IMR-90 (cell line): ENCODE measurements at regions not wholly inside any gene's neighbourhood (a gene's known extent, or its start where the extent isn't known, plus 50 kb on each side); places are given as distances from the start of the nearest gene placed in this dataset.

Experiments used
- ATAC-seq: fragments of 200-7000 bp; cut with Tn5 transposase; 2 replicates; pipeline ENCODE4 v1.9.1; 2020; ENCODE audit warnings: low read depth, mild to moderate bottlenecking, moderate library complexity
- BruUV-seq: library from RNA; stranded (reverse); fragments of 400-500 nt; replicated peaks from 2 replicates; lab custom pipeline; 2021; lab: Mats Ljungman, UMichigan
- CTCF ChIA-PET: fragments of 300-600 bp; formaldehyde crosslinking; extraction: SDS; loops from one replicate; lab custom pipeline; 2021; ENCODE audit warnings: antibody characterized with exemption; lab: Yijun Ruan, JAX
- POLR2A ChIA-PET: fragments of 300-600 bp; sonication (Branson Sonifier 250); formaldehyde crosslinking; loops from one replicate; lab custom pipeline; 2022; ENCODE audit warnings: antibody characterized with exemption; ENCODE audit not compliant: unreplicated experiment; lab: Charles Lee
- DNase-seq: peaks from one replicate; pipeline ENCODE4 v3.0.0; 2013
- H2AFZ ChIP-seq: replicated peaks from 2 replicates; pipeline ENCODE3; 2013; ENCODE audit warnings: low read length, mild to moderate bottlenecking; ENCODE audit not compliant: poor library complexity
- H2AK5ac ChIP-seq: 2 replicates; pipeline ENCODE4 v1.6.1; 2013; ENCODE audit warnings: low read depth, low read length, inconsistent platforms
- H2AK9ac ChIP-seq: replicated peaks from 2 replicates; pipeline ENCODE3; 2013; ENCODE audit warnings: mild to moderate bottlenecking, low read depth, low read length, moderate library complexity; ENCODE audit not compliant: poor library complexity
- H2BK120ac ChIP-seq: 2 replicates; pipeline ENCODE4 v1.6.1; 2013; ENCODE audit warnings: low read depth, low read length, inconsistent platforms
- H2BK15ac ChIP-seq: 3 replicates; pipeline ENCODE4 v1.6.1; 2013; ENCODE audit warnings: low read depth, low read length, inconsistent platforms
- H2BK20ac ChIP-seq: 2 replicates; pipeline ENCODE4 v1.6.1; 2013; ENCODE audit warnings: low read depth, mild to moderate bottlenecking, inconsistent platforms, low read length, moderate library complexity
- H2BK5ac ChIP-seq: 2 replicates; pipeline ENCODE4 v1.6.1; 2013; ENCODE audit warnings: mild to moderate bottlenecking, low read depth, low read length, inconsistent platforms; ENCODE audit not compliant: poor library complexity, severe bottlenecking
- H3K14ac ChIP-seq: replicated peaks from 2 replicates; pipeline ENCODE4 v1.6.1; 2013; ENCODE audit warnings: low read depth, low read length, inconsistent platforms
- H3K18ac ChIP-seq: 2 replicates; pipeline ENCODE4 v1.6.1; 2013; ENCODE audit warnings: low read depth, low read length, control low read depth
- H3K23ac ChIP-seq: 2 replicates; pipeline ENCODE4 v1.6.1; 2013; ENCODE audit warnings: low read depth, low read length, inconsistent platforms
- H3K27ac ChIP-seq: 2 replicates; pipeline ENCODE4 v1.5.1; 2013; ENCODE audit warnings: mild to moderate bottlenecking, control low read depth, low read length; ENCODE audit not compliant: insufficient read depth
- H3K27me3 ChIP-seq: 2 replicates; pipeline ENCODE4 v1.6.1; 2013; ENCODE audit warnings: low read length; ENCODE audit not compliant: control insufficient read depth, insufficient read depth
- H3K36me3 ChIP-seq: 2 replicates; pipeline ENCODE4 v1.6.1; 2013; ENCODE audit warnings: low read length, mixed read lengths; ENCODE audit not compliant: control insufficient read depth, insufficient read depth
- H3K4ac ChIP-seq: 2 replicates; pipeline ENCODE4 v1.6.1; 2013; ENCODE audit warnings: low read depth, low read length, inconsistent platforms
- H3K4me1 ChIP-seq: 2 replicates; pipeline ENCODE4 v1.6.1; 2013; ENCODE audit warnings: low read length, mixed read lengths; ENCODE audit not compliant: control insufficient read depth, insufficient read depth
- H3K4me2 ChIP-seq: 2 replicates; pipeline ENCODE4 v1.6.1; 2013; ENCODE audit warnings: low read depth, mild to moderate bottlenecking, control low read depth, low read length, moderate library complexity
- H3K4me3 ChIP-seq: 2 replicates; pipeline ENCODE4 v1.5.1; 2013; ENCODE audit warnings: low read depth, mild to moderate bottlenecking, control low read depth, low read length, moderate library complexity; ENCODE audit not compliant: insufficient read depth
- H3K56ac ChIP-seq: 2 replicates; pipeline ENCODE4 v1.6.1; 2013; ENCODE audit warnings: low read length, inconsistent platforms; ENCODE audit not compliant: insufficient read depth; ENCODE audit errors: extremely low read depth
- H3K79me1 ChIP-seq, 2 experiments: 2 replicates each; pipeline ENCODE4 v1.6.1; 2013; ENCODE audit warnings: low read length in 2 of 2, inconsistent platforms in 1 of 2, low read depth in 1 of 2
- H3K9ac ChIP-seq: 2 replicates; pipeline ENCODE4 v1.6.1; 2013; ENCODE audit warnings: low read depth, low read length, control low read depth
- H3K9me1 ChIP-seq: 2 replicates; pipeline ENCODE4 v1.6.1; 2013; ENCODE audit warnings: low read length, inconsistent platforms; ENCODE audit not compliant: insufficient read depth
- H3K9me3 ChIP-seq: 2 replicates; pipeline ENCODE4 v1.6.1; 2013; ENCODE audit warnings: low read length; ENCODE audit not compliant: control insufficient read depth, insufficient read depth
- H4K20me1 ChIP-seq: 2 replicates; pipeline ENCODE4 v1.6.1; 2013; ENCODE audit warnings: low read length, inconsistent platforms; ENCODE audit not compliant: insufficient read depth
- H4K5ac ChIP-seq: 2 replicates; pipeline ENCODE4 v1.6.1; 2013; ENCODE audit warnings: mild to moderate bottlenecking, low read depth, low read length, control low read depth
- H4K8ac ChIP-seq, 2 experiments: 2 replicates each; pipeline ENCODE4 v1.6.1; 2013; ENCODE audit warnings: low read depth in 2 of 2, low read length in 2 of 2, control low read depth in 1 of 2, inconsistent platforms in 1 of 2
- H4K91ac ChIP-seq: 2 replicates; pipeline ENCODE4 v1.6.1; 2013; ENCODE audit warnings: low read depth, low read length, inconsistent platforms; ENCODE audit not compliant: insufficient read depth
- BHLHE40 ChIP-seq: fragments of 150-350 bp; IDR thresholded peaks from 2 replicates; pipeline ENCODE4 v1.6.1; 2016; ENCODE audit warnings: mild to moderate bottlenecking, low read depth, low read length
- CEBPB ChIP-seq: IDR thresholded peaks from 2 replicates; pipeline ENCODE4 v1.6.1; 2012; ENCODE audit warnings: low read depth, low read length, improper control_type of control experiment
- CHD1 ChIP-seq: IDR thresholded peaks from 2 replicates; pipeline ENCODE4 v1.6.1; 2012; ENCODE audit warnings: low read depth, low read length, improper control_type of control experiment
- ELK1 ChIP-seq: fragments of 150-350 bp; IDR thresholded peaks from 2 replicates; pipeline ENCODE4 v1.6.1; 2016; ENCODE audit warnings: low read depth, mild to moderate bottlenecking, low read length, moderate library complexity, borderline replicate concordance
- FOS ChIP-seq: fragments of 150-350 bp; IDR thresholded peaks from 2 replicates; pipeline ENCODE4 v1.6.1; 2016; ENCODE audit warnings: low read depth, low read length
- MAFK ChIP-seq: IDR thresholded peaks from 2 replicates; pipeline ENCODE4 v1.6.1; 2012; ENCODE audit warnings: low read depth, low read length, improper control_type of control experiment
- MAZ ChIP-seq: IDR thresholded peaks from 2 replicates; pipeline ENCODE4 v1.6.1; 2012; ENCODE audit warnings: low read depth, mild to moderate bottlenecking, low read length, improper control_type of control experiment, moderate library complexity, borderline replicate concordance
- MXI1 ChIP-seq: IDR thresholded peaks from 2 replicates; pipeline ENCODE4 v1.6.1; 2012; ENCODE audit warnings: low read depth, mild to moderate bottlenecking, low read length, moderate library complexity, borderline replicate concordance
- NFE2L2 ChIP-seq: fragments of 150-350 bp; IDR thresholded peaks from 2 replicates; pipeline ENCODE4 v1.6.1; 2016; ENCODE audit warnings: low read depth, mild to moderate bottlenecking, low read length
- POLR2A ChIP-seq: IDR thresholded peaks from 2 replicates; pipeline ENCODE4 v1.6.1; 2012; ENCODE audit warnings: mild to moderate bottlenecking, low read depth, low read length
- RAD21 ChIP-seq: IDR thresholded peaks from 2 replicates; pipeline ENCODE4 v1.6.1; 2012; ENCODE audit warnings: low read length, improper control_type of control experiment
- RCOR1 ChIP-seq: IDR thresholded peaks from 2 replicates; pipeline ENCODE4 v1.6.1; 2012; ENCODE audit warnings: mild to moderate bottlenecking, low read length, improper control_type of control experiment; ENCODE audit not compliant: insufficient replicate concordance
- RFX5 ChIP-seq: IDR thresholded peaks from 2 replicates; pipeline ENCODE4 v1.8.0; 2012; ENCODE audit warnings: low read depth, mild to moderate bottlenecking, low read length, moderate library complexity
- SMC3 ChIP-seq: fragments of 150-350 bp; IDR thresholded peaks from 2 replicates; pipeline ENCODE4 v1.6.1; 2016; ENCODE audit warnings: low read depth, mild to moderate bottlenecking, antibody characterized with exemption, low read length, moderate library complexity
- USF2 ChIP-seq: fragments of 150-350 bp; IDR thresholded peaks from 2 replicates; pipeline ENCODE4 v1.6.1; 2017; ENCODE audit warnings: mild to moderate bottlenecking, antibody characterized with exemption, low read length, low read depth
- WGBS, 2 experiments: methylation state at CpG; one replicate each; pipeline versions ENCODE4 v1.1.5 to v1.1.7; 2013; ENCODE audit warnings: missing lambda C conversion rate in 2 of 2; ENCODE audit not compliant: insufficient read length in 1 of 2; ENCODE audit errors: extremely low coverage in 2 of 2; 5-methylcytosine and 5-hydroxymethylcytosine counted together
- dilution Hi-C: fragments of 300-500 bp; cut with HindIII; formaldehyde crosslinking; loops from one replicate; pipeline ENCODE4 v1.14.3; 2018; ENCODE audit warnings: low sequenced_read_pairs; ENCODE audit not compliant: unreplicated experiment
- in situ Hi-C: fragments of 300-500 bp; cut with MboI; formaldehyde crosslinking; loops from 3 replicates; pipeline ENCODE4 v1.14.3; 2019; ENCODE audit warnings: low sequenced_read_pairs, inconsistent platforms, mixed read lengths
- intact Hi-C: fragments of 100-400 bp; cut with micrococcal nuclease; formaldehyde crosslinking; loops from 2 replicates; pipeline ENCODE4 v1.10.0; 2022
- TF ChIP-seq, protein P1 (sequence below): conservative IDR thresholded peaks from 2 replicates; pipeline ENCODE4 v1.5.1; 2012; ENCODE audit warnings: mild to moderate bottlenecking, low read depth, low read length, improper control_type of control experiment

- Histone ChIP-seq H2BK5ac (no peak overlapping the region), H3K79me1 (no peaks in the 10 kb centered on the region), H2BK15ac (no peak overlapping the region), H3K4ac (no peak overlapping the region), H4K8ac (no peak overlapping the region), H3K27ac (no peak overlapping the region), H3K14ac (no peak overlapping the region), H4K5ac (no peak overlapping the region), H3K36me3 (no peaks in the 10 kb centered on the region), H3K4me2 (no peak overlapping the region), H2AK5ac (no peak overlapping the region), H3K9me3 (no peaks in the 10 kb centered on the region), H3K56ac (no peak overlapping the region), H2AFZ (no peak overlapping the region), H3K18ac (no peak overlapping the region), H3K4me3 (no peak overlapping the region), H3K9me1 (no peaks in the 10 kb centered on the region), H3K27me3 (no peaks in the 10 kb centered on the region), H4K20me1 (no peaks in the 10 kb centered on the region), H4K91ac (no peak overlapping the region), H3K9ac (no peak overlapping the region), H2AK9ac (no peak overlapping the region), H2BK120ac (no peak overlapping the region), H3K23ac (no peak overlapping the region), H2BK20ac (no peak overlapping the region), H3K4me1 (no peaks in the 10 kb centered on the region)
- dilution Hi-C loops = no loop called here
- ChIA-PET POLR2A (no interaction called here), CTCF (no interaction called here)
- intact Hi-C loops = no loop called here
- no CpG with 5 or more reads among the region's 4 CpGs for WGBS, 2 experiments
- TF ChIP-seq MXI1 (no peak), ELK1 (no peak), MAZ (no peak), BHLHE40 (no peak), CEBPB (no peak), RAD21 (no peak), FOS (no peak), CHD1 (no peak), RFX5 (no peak), POLR2A (no peak), USF2 (no peak), MAFK (no peak), RCOR1 (no peak), SMC3 (no peak), NFE2L2 (no peak)
- TF ChIP-seq, protein P1, sequence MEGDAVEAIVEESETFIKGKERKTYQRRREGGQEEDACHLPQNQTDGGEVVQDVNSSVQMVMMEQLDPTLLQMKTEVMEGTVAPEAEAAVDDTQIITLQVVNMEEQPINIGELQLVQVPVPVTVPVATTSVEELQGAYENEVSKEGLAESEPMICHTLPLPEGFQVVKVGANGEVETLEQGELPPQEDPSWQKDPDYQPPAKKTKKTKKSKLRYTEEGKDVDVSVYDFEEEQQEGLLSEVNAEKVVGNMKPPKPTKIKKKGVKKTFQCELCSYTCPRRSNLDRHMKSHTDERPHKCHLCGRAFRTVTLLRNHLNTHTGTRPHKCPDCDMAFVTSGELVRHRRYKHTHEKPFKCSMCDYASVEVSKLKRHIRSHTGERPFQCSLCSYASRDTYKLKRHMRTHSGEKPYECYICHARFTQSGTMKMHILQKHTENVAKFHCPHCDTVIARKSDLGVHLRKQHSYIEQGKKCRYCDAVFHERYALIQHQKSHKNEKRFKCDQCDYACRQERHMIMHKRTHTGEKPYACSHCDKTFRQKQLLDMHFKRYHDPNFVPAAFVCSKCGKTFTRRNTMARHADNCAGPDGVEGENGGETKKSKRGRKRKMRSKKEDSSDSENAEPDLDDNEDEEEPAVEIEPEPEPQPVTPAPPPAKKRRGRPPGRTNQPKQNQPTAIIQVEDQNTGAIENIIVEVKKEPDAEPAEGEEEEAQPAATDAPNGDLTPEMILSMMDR = no peak
- BruUV-seq = no TSS peak
- ATAC-seq (no peak), DNase-seq (no peak)
- in situ Hi-C loops = no loop called here
These were observed 54.8 kb upstream of the ADGRG2 start for GRCh38 chrX:19176901-19177630.
